ENCODE measurements at regions not wholly inside any gene's neighbourhood (a gene's known extent, or its start where the extent isn't known, plus 50 kb on each side); places are given as distances from the start of the nearest gene placed in this dataset.

DNA sequence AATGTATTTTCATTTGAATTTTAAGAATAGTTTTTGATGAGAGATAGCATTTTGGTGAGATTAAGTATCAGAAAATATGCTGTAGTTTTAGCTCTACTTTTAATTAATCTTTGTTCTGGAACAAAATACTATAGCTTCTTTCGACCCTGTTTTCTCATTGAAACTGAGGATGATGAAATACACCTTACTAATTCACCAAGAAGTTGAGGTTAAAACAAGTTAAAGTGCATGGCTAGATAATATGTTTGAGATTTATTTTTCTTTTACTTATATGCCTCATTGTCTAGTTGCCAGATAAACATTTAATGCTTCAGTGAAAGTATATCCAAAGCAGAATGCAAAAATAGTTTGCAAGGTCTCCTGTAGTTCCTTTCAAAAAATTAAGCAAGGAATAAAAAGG, 140.1 kb upstream of the KCNN2 start:
- H3K4me3 ChIP-seq = no peak overlapping the region
- H3K27me3 ChIP-seq (ENCODE audit: control insufficient read depth in 2 of 2, insufficient read depth in 2 of 2, low read length in 2 of 2) = no peaks in the 10 kb centered on the region
- no peaks in the 10 kb centered on the region for H3K9me1 ChIP-seq (ENCODE audit: control insufficient read depth, insufficient read depth, low read length)
- H3K79me2 ChIP-seq (ENCODE audit: control insufficient read depth, insufficient read depth, low read length) = no peaks in the 10 kb centered on the region
- intact Hi-C loops (cut with micrococcal nuclease) (no loop called here), in situ Hi-C loops (cut with MboI) (no loop called here)
- ChIA-PET CTCF (ENCODE audit: low intra/inter-chr PET ratio) (no interaction called here), POLR2A (no interaction called here)
- H3K4me1 ChIP-seq (replicated peaks in 1 of 2; ENCODE audit: control insufficient read depth in 2 of 2, insufficient read depth in 2 of 2, low read length in 2 of 2) = no peaks in the 10 kb centered on the region
- no peak overlapping the region for H3K27ac ChIP-seq (ENCODE audit: extremely low read depth, low read depth, low read length)
- H3K4me2 ChIP-seq (ENCODE audit: insufficient read depth, low read length) = no peak overlapping the region
- H3K9ac ChIP-seq (ENCODE audit: insufficient read depth in 1 of 2, low read depth in 2 of 2, low read length in 2 of 2) = no peak overlapping the region
- DNase-seq (ENCODE audit: extremely low read depth in 1 of 4, low spot score in 3 of 4) = no peak
- H3K9me3 ChIP-seq (replicated peaks; ENCODE audit: control insufficient read depth, insufficient read depth, low read depth, low read length) = no peaks in the 10 kb centered on the region
- TF ChIP-seq ZNF740 (CRISPR knock-in tag; IDR thresholded peaks at IDR 0.05) = no peak
- TF ChIP-seq ZNF740 (tag; IDR thresholded peaks at IDR 0.05) = no peak
- no peak for TF ChIP-seq ZKSCAN1 (IDR thresholded peaks at IDR 0.05; ENCODE audit: low read depth, low read length)
- no peak for TF ChIP-seq ASH1L (IDR thresholded peaks at IDR 0.05; ENCODE audit: borderline replicate concordance, low read depth, partially characterized antibody)
- no peak for TF ChIP-seq KDM5B (IDR thresholded peaks at IDR 0.05; ENCODE audit: insufficient replicate concordance, low read depth, low read length)
- no peak for TF ChIP-seq ZNF133 (CRISPR knock-in tag; IDR thresholded peaks at IDR 0.05)
- H4K20me1 ChIP-seq (replicated peaks; ENCODE audit: control insufficient read depth, insufficient read depth, low read length) = no peaks in the 10 kb centered on the region
- BruUV-seq (replicated peaks) = no TSS peak
- WGBS (ENCODE audit: insufficient coverage, low coverage, missing lambda C conversion rate) = 0% methylated on average over 1 of the region's 1 CpG
- no peak for FAIRE-seq
- H2AFZ ChIP-seq (ENCODE audit: low read depth, low read length) = no peak overlapping the region
- H3K36me3 ChIP-seq (ENCODE audit: control insufficient read depth, insufficient read depth, low read length) = no peaks in the 10 kb centered on the region
- ATAC-seq = no peak

DNA sequence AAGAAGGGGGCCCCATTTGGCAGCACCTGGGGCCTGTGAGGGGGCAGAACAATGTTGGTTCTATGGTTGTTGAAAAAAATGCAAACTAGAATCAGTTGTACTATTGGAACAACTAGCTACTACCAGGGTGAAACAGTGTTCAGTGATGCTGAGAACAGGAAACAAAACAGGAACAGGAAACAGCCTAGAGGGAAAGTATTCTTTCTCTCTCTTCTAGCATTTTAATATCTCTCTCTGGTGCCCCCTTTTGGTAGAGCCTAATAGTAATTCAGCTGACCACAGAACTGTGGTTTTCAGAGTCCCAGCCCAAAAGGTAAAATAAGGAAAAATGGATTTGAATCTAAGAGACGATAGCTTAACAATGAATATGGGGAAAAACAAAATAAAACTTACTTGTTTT, 138.0 kb upstream of the KCNN2 start:
- in situ Hi-C loops (cut with MboI) = no loop called here
- Histone ChIP-seq H3K4me2 (ENCODE audit: insufficient read depth, low read length) (no peak overlapping the region), H3K9me1 (ENCODE audit: control insufficient read depth, insufficient read depth, low read length) (no peaks in the 10 kb centered on the region), H3K9ac (ENCODE audit: insufficient read depth in 1 of 2, low read depth in 2 of 2, low read length in 2 of 2) (no peak overlapping the region), H3K36me3 (ENCODE audit: control insufficient read depth, insufficient read depth, low read length) (no peaks in the 10 kb centered on the region), H3K27ac (ENCODE audit: extremely low read depth, low read depth, low read length) (no peak overlapping the region), H3K9me3 (replicated peaks; ENCODE audit: control insufficient read depth, insufficient read depth, low read depth, low read length) (no peaks in the 10 kb centered on the region), H3K27me3 (ENCODE audit: control insufficient read depth in 2 of 2, insufficient read depth in 2 of 2, low read length in 2 of 2) (no peaks in the 10 kb centered on the region), H3K79me2 (ENCODE audit: control insufficient read depth, insufficient read depth, low read length) (no peaks in the 10 kb centered on the region), H3K4me3 (no peak overlapping the region), H3K4me1 (replicated peaks in 1 of 2; ENCODE audit: control insufficient read depth in 2 of 2, insufficient read depth in 2 of 2, low read length in 2 of 2) (no peaks in the 10 kb centered on the region), H4K20me1 (replicated peaks; ENCODE audit: control insufficient read depth, insufficient read depth, low read length) (no peaks in the 10 kb centered on the region), H2AFZ (ENCODE audit: low read depth, low read length) (no peak overlapping the region)
- DNase-seq (ENCODE audit: extremely low read depth in 1 of 4, low spot score in 3 of 4) (peak in 1 of 4 experiments; percentile 12), ATAC-seq (no peak), FAIRE-seq (no peak)
- 9% methylated on average over 1 of the region's 1 CpG for WGBS (ENCODE audit: insufficient coverage, low coverage, missing lambda C conversion rate)
- no TSS peak for BruUV-seq (replicated peaks)
- POLR2A ChIA-PET = no interaction called here
- intact Hi-C loops (cut with micrococcal nuclease) = no loop called here
- CTCF ChIA-PET (ENCODE audit: low intra/inter-chr PET ratio) = no interaction called here
- TF ChIP-seq CTCF (IDR thresholded peaks at IDR 0.05 in 2 of 3, conservative IDR thresholded peaks at IDR 0.05 in 1 of 3; ENCODE audit: insufficient read depth in 2 of 3, low read depth in 1 of 3, low read length in 3 of 3) (0 out of 6 replicates have a peak, but pooled peaks of 1 of the 3 experiments have one; percentile 13), CEBPG (CRISPR knock-in tag; IDR thresholded peaks at IDR 0.05) (no peak), CEBPG (tag; conservative IDR thresholded peaks at IDR 0.05 in 1 of 2, IDR thresholded peaks at IDR 0.05 in 1 of 2) (no peak)
